ENCODE measurements at regions not wholly inside any gene's neighbourhood (a gene's known extent, or its start where the extent isn't known, plus 50 kb on each side); places are given as distances from the start of the nearest gene placed in this dataset.

GRCh38 chr18:24795129-24795528 lies 334.7 kb downstream of the HRH4 start:
- no peak for TF ChIP-seq EP300 (IDR thresholded peaks at IDR 0.05)
- TF ChIP-seq POLR2A (IDR thresholded peaks at IDR 0.05) = no peak

Data from suprapubic skin (tissue), 2 donors.